Keratinocyte (primary cell): ENCODE measurements at regions not wholly inside any gene's neighbourhood (a gene's known extent, or its start where the extent isn't known, plus 50 kb on each side); places are given as distances from the start of the nearest gene placed in this dataset.

Source experiments
- DNase-seq: peaks from one replicate; pipeline ENCODE4 v3.0.0-alpha.2; 2011; ENCODE audit warnings: low read depth, missing footprints, low spot score
- FAIRE-seq: peaks from 2 replicates; lab custom pipeline; 2011; peaks lifted over from hg19 to GRCh38; lab: Jason Lieb, UNC
- H2AFZ ChIP-seq: 2 replicates; pipeline ENCODE4 v1.6.0; 2012; ENCODE audit warnings: low read length, control low read depth, inconsistent platforms; ENCODE audit not compliant: control insufficient read depth
- H3K27ac ChIP-seq: 2 replicates; pipeline ENCODE4 v1.5.1; 2011; ENCODE audit warnings: low read length; ENCODE audit not compliant: control insufficient read depth, insufficient read depth
- H3K27me3 ChIP-seq: 3 replicates; pipeline ENCODE4 v1.6.0; 2011; ENCODE audit warnings: low read length; ENCODE audit not compliant: control insufficient read depth, insufficient read depth; ENCODE audit errors: extremely low read depth
- H3K36me3 ChIP-seq, 2 experiments: 2 replicates in 1 of 2; 3 replicates in 1 of 2; pipeline ENCODE4 v1.5.1; 2011; ENCODE audit warnings: low read length in 2 of 2, mild to moderate bottlenecking in 1 of 2; ENCODE audit not compliant: control insufficient read depth in 2 of 2, insufficient read depth in 2 of 2; ENCODE audit errors: extremely low read depth in 1 of 2
- H3K4me1 ChIP-seq: 3 replicates; pipeline ENCODE4 v1.5.1; 2011; ENCODE audit warnings: low read length; ENCODE audit not compliant: control insufficient read depth, insufficient read depth; ENCODE audit errors: extremely low read depth
- H3K4me2 ChIP-seq: 3 replicates; pipeline ENCODE4 v1.6.0; 2011; ENCODE audit warnings: low read depth, low read length; ENCODE audit not compliant: control insufficient read depth, insufficient read depth; ENCODE audit errors: extremely low read depth
- H3K4me3 ChIP-seq, 3 experiments: fragments of 200-600 bp in 1 of 3; sonication (generic) in 1 of 3; 2 replicates in 2 of 3; 3 replicates in 1 of 3; pipeline ENCODE4 v1.5.1; 2011 to 2016; ENCODE audit warnings: low read length in 3 of 3, mild to moderate bottlenecking in 3 of 3, control low read depth in 2 of 3, inconsistent platforms in 1 of 3, low read depth in 1 of 3, mixed read lengths in 1 of 3, mixed run types in 1 of 3, moderate library complexity in 1 of 3; ENCODE audit not compliant: control insufficient read depth in 2 of 3, insufficient read depth in 2 of 3; ENCODE audit errors: extremely low read depth in 1 of 3
- H3K79me2 ChIP-seq: 2 replicates; pipeline ENCODE4 v1.6.0; 2012; ENCODE audit warnings: low read length; ENCODE audit not compliant: control insufficient read depth, insufficient read depth
- H3K9ac ChIP-seq: 3 replicates; pipeline ENCODE4 v1.6.0; 2011; ENCODE audit warnings: low read length; ENCODE audit not compliant: control insufficient read depth, insufficient read depth; ENCODE audit errors: extremely low read depth
- H3K9me1 ChIP-seq: 3 replicates; pipeline ENCODE4 v1.6.0; 2011; ENCODE audit warnings: low read length; ENCODE audit not compliant: control insufficient read depth, insufficient read depth; ENCODE audit errors: extremely low read depth
- H3K9me3 ChIP-seq: 2 replicates; pipeline ENCODE4 v1.5.1; 2012; ENCODE audit warnings: low read depth, low read length; ENCODE audit not compliant: control insufficient read depth
- H4K20me1 ChIP-seq: 3 replicates; pipeline ENCODE4 v1.6.0; 2011; ENCODE audit warnings: low read length; ENCODE audit not compliant: control insufficient read depth, insufficient read depth; ENCODE audit errors: extremely low read depth
- CTCF ChIP-seq, 3 experiments: IDR thresholded peaks in 1 of 3; conservative IDR thresholded peaks in 1 of 3; optimal IDR thresholded peaks in 1 of 3; 2 replicates in 2 of 3; 3 replicates in 1 of 3; pipeline versions ENCODE3 to v1.5.1; 2011; ENCODE audit warnings: low read length in 3 of 3, mild to moderate bottlenecking in 3 of 3, moderate library complexity in 2 of 3, control low read depth in 1 of 3, inconsistent platforms in 1 of 3; ENCODE audit not compliant: insufficient read depth in 2 of 3; ENCODE audit errors: extremely low read depth in 1 of 3
- EZH2 ChIP-seq: IDR thresholded peaks from one replicate; pipeline ENCODE4 v1.6.1; 2012; ENCODE audit warnings: inconsistent platforms, mild to moderate bottlenecking, low read length, moderate library complexity
- dilution Hi-C: fragments of 300-500 bp; cut with MboI; formaldehyde crosslinking; loops from one replicate; pipeline ENCODE4 v1.7.0; 2020; ENCODE audit warnings: low sequenced_read_pairs; ENCODE audit not compliant: extremely low pct_ligation_motif_present

GRCh38 chr6:67131827-67132226 is 1424.8 kb upstream of the EYS start:
- H3K4me3 ChIP-seq = no peak overlapping the region
- no peaks in the 10 kb centered on the region for H3K9me1 ChIP-seq
- DNase-seq (no peak), FAIRE-seq (no peak)
- H3K27ac ChIP-seq = no peak overlapping the region
- no peaks in the 10 kb centered on the region for H4K20me1 ChIP-seq
- H3K4me1 ChIP-seq = no peaks in the 10 kb centered on the region
- no peaks in the 10 kb centered on the region for H3K36me3 ChIP-seq
- no peak overlapping the region for H3K4me2 ChIP-seq
- no peak overlapping the region for H2AFZ ChIP-seq
- no peak overlapping the region for H3K9ac ChIP-seq
- peaks cover 4% of the 10 kb centered on the region for H3K9me3 ChIP-seq
- dilution Hi-C loops = no loop called here
- H3K27me3 ChIP-seq = no peaks in the 10 kb centered on the region
- TF ChIP-seq EZH2 (no peak), CTCF (optimal IDR thresholded peaks at IDR 0.05 in 1 of 3, IDR thresholded peaks at IDR 0.05 in 1 of 3, conservative IDR thresholded peaks at IDR 0.05 in 1 of 3; ENCODE audit: extremely low read depth in 1 of 3, insufficient read depth in 2 of 3, low read length in 3 of 3) (no peak)
- no peaks in the 10 kb centered on the region for H3K79me2 ChIP-seq

- FAIRE-seq (no peak), DNase-seq (no peak)
- Histone ChIP-seq H3K9ac (no peak overlapping the region), H3K9me1 (no peaks in the 10 kb centered on the region), H2AFZ (no peak overlapping the region), H3K79me2 (no peaks in the 10 kb centered on the region), H3K36me3 (no peaks in the 10 kb centered on the region), H4K20me1 (no peaks in the 10 kb centered on the region), H3K9me3 (no peaks in the 10 kb centered on the region), H3K4me3 (no peak overlapping the region), H3K4me2 (no peak overlapping the region), H3K4me1 (no peaks in the 10 kb centered on the region), H3K27ac (no peak overlapping the region), H3K27me3 (no peaks in the 10 kb centered on the region)
- dilution Hi-C loops = no loop called here
- TF ChIP-seq EZH2 (no peak), CTCF (optimal IDR thresholded peaks at IDR 0.05 in 1 of 3, IDR thresholded peaks at IDR 0.05 in 1 of 3, conservative IDR thresholded peaks at IDR 0.05 in 1 of 3; ENCODE audit: extremely low read depth in 1 of 3, insufficient read depth in 2 of 3, low read length in 3 of 3) (no peak)
These were observed 1422.8 kb upstream of the EYS start for GRCh38 chr6:67129780-67130179.
